OCI-LY1 (cell line): ENCODE measurements at regions not wholly inside any gene's neighbourhood (a gene's known extent, or its start where the extent isn't known, plus 50 kb on each side); places are given as distances from the start of the nearest gene placed in this dataset.

Source experiments
- H2AFZ ChIP-seq: fragments of 200-600 bp; sonication (generic), shearing (Covaris generic); 2 replicates; pipeline ENCODE4 v1.6.0; 2014; ENCODE audit warnings: antibody characterized with exemption, mild to moderate bottlenecking, low read length
- H3F3A ChIP-seq: fragments of 200-600 bp; sonication (generic), shearing (Covaris generic); 2 replicates; pipeline ENCODE4 v1.6.0; 2014; ENCODE audit warnings: mild to moderate bottlenecking, antibody characterized with exemption, low read length, moderate library complexity; ENCODE audit not compliant: insufficient read depth
- H3K27ac ChIP-seq: fragments of 200-600 bp; sonication (generic); 2 replicates; pipeline ENCODE4 v1.5.1; 2014; ENCODE audit warnings: low read length, mixed run types, mild to moderate bottlenecking, low read depth; ENCODE audit not compliant: poor library complexity, severe bottlenecking
- H3K27me3 ChIP-seq: fragments of 200-600 bp; sonication (generic); 2 replicates; pipeline ENCODE4 v1.6.0; 2014; ENCODE audit warnings: antibody characterized with exemption, mild to moderate bottlenecking, low read length, moderate library complexity; ENCODE audit not compliant: insufficient read depth
- H3K36me3 ChIP-seq: fragments of 200-600 bp; sonication (generic); 2 replicates; pipeline ENCODE4 v1.6.1; 2014; ENCODE audit warnings: mild to moderate bottlenecking, antibody characterized with exemption, low read length, moderate library complexity, mixed read lengths; ENCODE audit not compliant: insufficient read depth
- H3K4me1 ChIP-seq: fragments of 200-600 bp; sonication (generic); 2 replicates; pipeline ENCODE4 v1.5.1; 2014; ENCODE audit warnings: mild to moderate bottlenecking, low read length, moderate library complexity; ENCODE audit not compliant: insufficient read depth, severe bottlenecking
- H3K4me2 ChIP-seq: fragments of 200-600 bp; sonication (generic), shearing (Covaris generic); 2 replicates; pipeline ENCODE4 v1.6.1; 2014; ENCODE audit warnings: low read length
- H3K4me3 ChIP-seq: fragments of 200-600 bp; sonication (generic); 2 replicates; pipeline ENCODE4 v1.5.1; 2014; ENCODE audit warnings: low read length, low read depth, mild to moderate bottlenecking, mixed read lengths; ENCODE audit not compliant: poor library complexity, severe bottlenecking
- H3K79me2 ChIP-seq: fragments of 200-600 bp; shearing (Covaris generic); 2 replicates; pipeline ENCODE4 v1.6.1; 2016; ENCODE audit warnings: mixed run types, low read length, mixed read lengths; ENCODE audit not compliant: insufficient read depth
- H3K9ac ChIP-seq: fragments of 200-600 bp; sonication (generic), shearing (Covaris generic); 2 replicates; pipeline ENCODE4 v1.6.1; 2014; ENCODE audit warnings: mild to moderate bottlenecking, low read length, mixed read lengths
- H3K9me2 ChIP-seq: fragments of 200-600 bp; sonication (generic), shearing (Covaris generic); 2 replicates; pipeline ENCODE4 v1.6.1; 2014; ENCODE audit warnings: low read depth, mild to moderate bottlenecking, low read length, mixed read lengths
- H3K9me3 ChIP-seq: fragments of 200-600 bp; shearing (Covaris generic); 2 replicates; pipeline ENCODE4 v1.6.1; 2014; ENCODE audit warnings: low read length, mixed read lengths
- H4K20me1 ChIP-seq: fragments of 200-600 bp; sonication (generic), shearing (Covaris generic); 2 replicates; pipeline ENCODE4 v1.6.0; 2016; ENCODE audit warnings: mild to moderate bottlenecking, low read length; ENCODE audit not compliant: insufficient read depth
- EZH2 ChIP-seq: fragments of 200-600 bp; sonication (generic), shearing (Covaris generic); IDR thresholded peaks from 2 replicates; pipeline ENCODE4 v1.8.0; 2017; ENCODE audit warnings: borderline replicate concordance, mixed run types, mild to moderate bottlenecking, antibody characterized with exemption, low read length, moderate library complexity, mixed read lengths
- TF ChIP-seq, protein P1 (sequence below): fragments of 200-600 bp; sonication (generic), shearing (Covaris generic); IDR thresholded peaks from 2 replicates; pipeline ENCODE4 v1.5.1; 2017; ENCODE audit warnings: mild to moderate bottlenecking, antibody characterized with exemption, low read length, moderate library complexity, mixed read lengths

GRCh38 chr2:121947674-121948073 lies 192.2 kb downstream of the TSN start:
- no peaks in the 10 kb centered on the region for H3K9me3 ChIP-seq
- H3K4me1 ChIP-seq: peaks cover 39% of the 10 kb centered on the region
- H3K9ac ChIP-seq: no peak overlapping the region
- no peaks in the 10 kb centered on the region for H3K9me2 ChIP-seq
- TF ChIP-seq, protein P1, sequence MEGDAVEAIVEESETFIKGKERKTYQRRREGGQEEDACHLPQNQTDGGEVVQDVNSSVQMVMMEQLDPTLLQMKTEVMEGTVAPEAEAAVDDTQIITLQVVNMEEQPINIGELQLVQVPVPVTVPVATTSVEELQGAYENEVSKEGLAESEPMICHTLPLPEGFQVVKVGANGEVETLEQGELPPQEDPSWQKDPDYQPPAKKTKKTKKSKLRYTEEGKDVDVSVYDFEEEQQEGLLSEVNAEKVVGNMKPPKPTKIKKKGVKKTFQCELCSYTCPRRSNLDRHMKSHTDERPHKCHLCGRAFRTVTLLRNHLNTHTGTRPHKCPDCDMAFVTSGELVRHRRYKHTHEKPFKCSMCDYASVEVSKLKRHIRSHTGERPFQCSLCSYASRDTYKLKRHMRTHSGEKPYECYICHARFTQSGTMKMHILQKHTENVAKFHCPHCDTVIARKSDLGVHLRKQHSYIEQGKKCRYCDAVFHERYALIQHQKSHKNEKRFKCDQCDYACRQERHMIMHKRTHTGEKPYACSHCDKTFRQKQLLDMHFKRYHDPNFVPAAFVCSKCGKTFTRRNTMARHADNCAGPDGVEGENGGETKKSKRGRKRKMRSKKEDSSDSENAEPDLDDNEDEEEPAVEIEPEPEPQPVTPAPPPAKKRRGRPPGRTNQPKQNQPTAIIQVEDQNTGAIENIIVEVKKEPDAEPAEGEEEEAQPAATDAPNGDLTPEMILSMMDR: no peak
- no peak for TF ChIP-seq EZH2
- no peak overlapping the region; the same call in 1 of the 2 replicates for H3K4me2 ChIP-seq
- H2AFZ ChIP-seq: no peak overlapping the region
- H3K27me3 ChIP-seq: no peaks in the 10 kb centered on the region
- no peaks in the 10 kb centered on the region for H3F3A ChIP-seq
- no peak overlapping the region for H3K4me3 ChIP-seq
- H3K36me3 ChIP-seq: peaks cover 22% of the 10 kb centered on the region
- H4K20me1 ChIP-seq: no peaks in the 10 kb centered on the region
- no peaks in the 10 kb centered on the region for H3K79me2 ChIP-seq
- H3K27ac ChIP-seq: peak overlapping the region; percentile 23

- TF ChIP-seq, protein P1: no peak
- no peak for TF ChIP-seq EZH2
- Histone ChIP-seq H3K4me2 (peak overlapping the region; percentile 27; the same call in 1 of the 2 replicates), H3K27ac (peak overlapping the region; percentile 23), H3K9me3 (no peaks in the 10 kb centered on the region), H3K4me3 (peak overlapping the region; percentile 28), H4K20me1 (no peaks in the 10 kb centered on the region), H3K36me3 (peaks cover 25% of the 10 kb centered on the region), H3K4me1 (peaks cover 35% of the 10 kb centered on the region), H3K9ac (no peak overlapping the region; the same call in 1 of the 2 replicates), H3F3A (no peaks in the 10 kb centered on the region), H3K79me2 (no peaks in the 10 kb centered on the region), H3K9me2 (no peaks in the 10 kb centered on the region), H2AFZ (no peak overlapping the region), H3K27me3 (no peaks in the 10 kb centered on the region)
Observed at GRCh38 chr2:121949271-121949670, 193.8 kb downstream of the TSN start.

DNA sequence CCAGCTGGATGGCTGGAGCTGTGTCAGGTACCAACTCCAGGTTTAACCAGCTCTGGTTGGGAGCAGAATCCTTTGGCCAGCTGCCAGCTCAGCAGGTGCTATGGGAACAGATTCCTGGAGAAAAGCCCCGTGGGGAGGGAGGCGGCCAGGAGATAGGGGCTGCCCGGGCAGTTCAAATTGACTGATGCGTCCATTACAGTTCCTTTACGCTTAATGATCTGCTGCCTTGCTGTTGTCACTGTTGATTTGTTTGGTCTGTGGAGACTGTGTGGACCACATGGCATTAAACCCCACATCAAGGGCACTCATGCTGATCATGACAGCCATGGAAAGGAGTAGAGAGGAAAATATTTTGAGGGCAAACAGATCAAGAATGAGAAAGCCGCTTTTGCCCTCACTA lies 200.0 kb downstream of the TSN start:
- Histone ChIP-seq H3K9me2 (no peaks in the 10 kb centered on the region), H4K20me1 (no peaks in the 10 kb centered on the region), H3K4me1 (peaks cover 30% of the 10 kb centered on the region), H3K9ac (no peak overlapping the region), H3K79me2 (no peaks in the 10 kb centered on the region), H2AFZ (no peak overlapping the region), H3K36me3 (peaks cover 14% of the 10 kb centered on the region), H3K27me3 (no peaks in the 10 kb centered on the region), H3K9me3 (no peaks in the 10 kb centered on the region), H3K27ac (no peak overlapping the region), H3F3A (no peaks in the 10 kb centered on the region; the same call in 1 of the 2 replicates), H3K4me2 (no peak overlapping the region), H3K4me3 (no peak overlapping the region)
- no peak for TF ChIP-seq EZH2
- TF ChIP-seq, protein P1: no peak
